ENCODE measurements at regions not wholly inside any gene's neighbourhood (a gene's known extent, or its start where the extent isn't known, plus 50 kb on each side); places are given as distances from the start of the nearest gene placed in this dataset.

DNA sequence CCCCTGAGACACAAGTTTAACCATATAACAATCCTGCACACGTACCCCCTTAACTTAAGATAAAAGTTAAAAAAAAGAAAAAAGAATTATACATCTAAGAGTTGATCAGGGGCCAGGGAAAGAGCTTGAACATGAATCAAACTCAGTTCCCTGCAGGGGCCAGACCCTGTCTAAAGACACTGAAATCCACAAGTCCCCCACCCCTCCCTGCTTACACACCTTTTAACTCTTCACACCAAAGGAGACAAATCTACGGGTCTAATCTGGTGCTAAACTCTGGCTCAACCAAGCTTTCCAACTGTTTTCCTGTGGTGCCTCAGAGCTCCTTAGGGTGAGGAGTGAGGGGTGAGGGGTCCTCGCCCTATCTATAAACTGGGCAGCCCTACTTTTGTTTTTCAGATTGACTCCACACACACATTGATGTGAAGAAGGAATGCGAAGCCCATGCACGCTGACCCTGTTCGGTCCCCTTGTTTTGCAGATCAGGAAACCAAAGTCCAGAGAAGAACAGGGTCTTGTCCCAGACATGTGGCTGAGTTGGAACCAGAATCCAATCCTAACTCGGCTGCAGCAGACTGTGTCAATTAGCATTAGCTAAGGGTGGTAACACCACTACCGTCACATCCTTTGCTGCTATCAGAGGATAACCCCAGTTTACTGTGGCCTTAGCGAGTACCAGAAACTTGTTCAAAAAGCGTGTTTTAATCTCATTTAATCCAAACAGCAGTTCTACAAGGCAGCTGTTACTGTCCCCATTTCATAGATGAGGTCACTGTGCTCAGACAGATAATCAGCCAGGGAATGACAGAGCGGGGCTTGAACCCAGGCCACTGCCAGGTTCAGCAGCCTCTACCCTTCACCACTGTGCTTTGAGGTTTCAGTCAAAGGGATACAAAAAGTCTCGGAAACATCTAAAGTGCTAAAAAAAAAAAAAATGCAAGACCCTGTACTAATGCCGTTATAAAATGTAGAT is 145.2 kb upstream of the SYT13 start:
- no peaks in the 10 kb centered on the region for H4K20me1 ChIP-seq (ENCODE audit: insufficient read depth, low read length)
- BruUV-seq (replicated peaks): no TSS peak
- H3K27ac ChIP-seq (ENCODE audit: insufficient read depth, low read length): no peak overlapping the region
- H2AFZ ChIP-seq (replicated peaks; ENCODE audit: low read length, poor library complexity): no peak overlapping the region
- H3K36me3 ChIP-seq (ENCODE audit: control insufficient read depth, insufficient read depth, low read length): no peaks in the 10 kb centered on the region
- ChIA-PET POLR2A (ENCODE audit: unreplicated experiment) (no interaction called here), CTCF (no interaction called here)
- H3K23ac ChIP-seq (ENCODE audit: low read depth, low read length): no peak overlapping the region
- H2BK120ac ChIP-seq (ENCODE audit: low read depth, low read length): no peak overlapping the region
- no peak overlapping the region for H3K4me2 ChIP-seq (ENCODE audit: low read depth, low read length)
- no peak overlapping the region for H3K4me3 ChIP-seq (ENCODE audit: insufficient read depth, low read depth, low read length)
- no peak overlapping the region for H4K91ac ChIP-seq (ENCODE audit: insufficient read depth, low read depth, low read length)
- no peak overlapping the region for H2AK5ac ChIP-seq (ENCODE audit: low read depth, low read length)
- no peak overlapping the region for H3K14ac ChIP-seq (replicated peaks; ENCODE audit: low read depth, low read length)
- no peaks in the 10 kb centered on the region for H3K9me3 ChIP-seq (ENCODE audit: control insufficient read depth, insufficient read depth, low read length)
- H2BK5ac ChIP-seq (ENCODE audit: low read depth, low read length, poor library complexity, severe bottlenecking): no peak overlapping the region
- H4K8ac ChIP-seq (ENCODE audit: low read depth in 2 of 2, low read length in 2 of 2): no peak overlapping the region
- dilution Hi-C loops (cut with HindIII; ENCODE audit: low sequenced_read_pairs, unreplicated experiment): no loop called here
- DNase-seq (no peak), ATAC-seq (ENCODE audit: low read depth) (no peak)
- peaks cover 13% of the 10 kb centered on the region for H3K27me3 ChIP-seq (ENCODE audit: control insufficient read depth, insufficient read depth, low read length)
- H3K4ac ChIP-seq (ENCODE audit: low read depth, low read length): no peak overlapping the region
- no peaks in the 10 kb centered on the region for H3K4me1 ChIP-seq (ENCODE audit: control insufficient read depth, insufficient read depth, low read length)
- H3K56ac ChIP-seq (ENCODE audit: extremely low read depth, insufficient read depth, low read length): no peak overlapping the region
- no peak overlapping the region for H2AK9ac ChIP-seq (replicated peaks; ENCODE audit: low read depth, low read length, poor library complexity)
- in situ Hi-C loops (cut with MboI; ENCODE audit: low sequenced_read_pairs): no loop called here
- no peak overlapping the region for H3K18ac ChIP-seq (ENCODE audit: low read depth, low read length)
- no peak overlapping the region for H3K9ac ChIP-seq (ENCODE audit: low read depth, low read length)
- intact Hi-C loops (cut with micrococcal nuclease): no loop called here
- no peak overlapping the region for H2BK20ac ChIP-seq (ENCODE audit: low read depth, low read length)
- 60% methylated on average over 1 of the region's 13 CpGs; no CpG with 5 or more reads in 1 of the 2 experiments for WGBS, 2 experiments (ENCODE audit: extremely low coverage in 2 of 2, insufficient read length in 1 of 2)
- no peaks in the 10 kb centered on the region for H3K79me1 ChIP-seq (ENCODE audit: low read depth in 1 of 2, low read length in 2 of 2)
- TF ChIP-seq MXI1 (IDR thresholded peaks at IDR 0.05; ENCODE audit: borderline replicate concordance, low read depth, low read length) (no peak), RAD21 (IDR thresholded peaks at IDR 0.05; ENCODE audit: low read length) (no peak), NFE2L2 (IDR thresholded peaks at IDR 0.05; ENCODE audit: low read depth, low read length) (no peak), RFX5 (IDR thresholded peaks at IDR 0.05; ENCODE audit: low read depth, low read length) (no peak), FOS (IDR thresholded peaks at IDR 0.05; ENCODE audit: low read depth, low read length) (no peak), ELK1 (IDR thresholded peaks at IDR 0.05; ENCODE audit: borderline replicate concordance, low read depth, low read length) (no peak), CEBPB (IDR thresholded peaks at IDR 0.05; ENCODE audit: low read depth, low read length) (no peak)
- no peak overlapping the region for H2BK15ac ChIP-seq (ENCODE audit: low read depth, low read length)
- no peak overlapping the region for H4K5ac ChIP-seq (ENCODE audit: low read depth, low read length)
- H3K9me1 ChIP-seq (ENCODE audit: insufficient read depth, low read length): no peaks in the 10 kb centered on the region

Measured in IMR-90 (cell line).